NOMO-1 (cell line): ENCODE measurements at regions not wholly inside any gene's neighbourhood (a gene's known extent, or its start where the extent isn't known, plus 50 kb on each side); places are given as distances from the start of the nearest gene placed in this dataset.
"Not testable (repeated sequence)": the region's sequence is repeated elsewhere in the genome, so short reads cannot be mapped to it uniquely, and the experiment has no call there.

Experiments used
- DNase-seq, 2 experiments: peaks; one replicate each; lab custom pipeline; 2025; ENCODE audit not compliant: unreplicated experiment in 2 of 2; lab: John Stamatoyannopoulos, UW

DNA sequence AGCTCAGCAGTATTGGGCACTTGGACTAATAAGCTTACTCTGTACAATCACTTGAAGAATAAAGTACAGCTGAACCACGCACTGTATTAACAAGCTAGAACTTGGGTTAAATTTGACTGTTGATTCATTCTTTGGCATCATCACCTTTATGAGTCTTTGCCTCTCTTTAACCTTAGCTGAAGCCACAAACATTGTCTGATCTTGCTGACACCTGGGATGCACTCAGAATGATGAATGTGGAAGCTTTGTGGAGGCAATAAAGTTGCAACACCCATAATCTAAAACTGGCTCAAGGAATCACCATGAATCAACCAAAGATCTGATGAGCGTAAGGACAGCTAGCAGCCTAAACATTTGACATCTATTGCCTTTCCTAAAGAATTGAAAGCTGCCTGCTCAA lies 590.6 kb upstream of the SOX9 start:
- no peak for DNase-seq

DNA sequence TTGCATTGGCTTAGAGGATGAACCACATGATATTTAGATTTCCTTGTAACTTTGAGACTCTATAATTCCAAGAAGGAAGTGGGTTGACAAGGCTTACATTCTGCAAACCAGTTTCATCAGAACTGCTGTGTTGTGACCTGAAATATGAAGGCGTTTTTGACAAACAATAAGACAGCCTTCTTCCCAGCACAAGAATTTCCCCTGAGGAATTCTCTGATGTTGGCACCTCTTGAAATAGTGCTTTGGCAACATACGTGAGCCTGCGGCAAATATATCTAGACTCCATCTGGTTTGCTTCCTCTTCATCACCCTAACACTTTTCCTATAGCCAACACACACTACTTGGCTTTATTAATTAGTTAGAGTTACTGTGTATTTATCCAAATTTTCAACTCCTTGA lies 585.5 kb upstream of the SOX9 start:
- no peak for DNase-seq

DNA sequence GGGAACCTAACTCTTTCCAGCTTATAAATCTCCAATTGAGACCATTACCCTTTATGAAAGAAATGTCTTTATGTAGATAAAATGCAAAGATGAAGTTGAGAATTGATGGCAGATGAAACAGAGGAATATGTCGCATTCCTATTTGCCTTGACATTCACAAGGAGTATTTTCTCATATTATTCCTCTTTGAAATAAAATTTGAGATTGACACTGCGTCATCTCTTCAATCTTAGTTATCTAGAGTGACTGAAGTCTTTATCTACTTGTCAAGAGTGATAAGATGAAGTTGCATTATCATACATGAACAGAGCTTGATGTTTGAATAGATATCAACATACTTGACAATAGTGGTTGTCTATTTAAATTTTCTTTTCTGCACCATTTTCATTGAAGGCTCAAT lies 574.4 kb upstream of the SOX9 start:
- no peak for DNase-seq

DNA sequence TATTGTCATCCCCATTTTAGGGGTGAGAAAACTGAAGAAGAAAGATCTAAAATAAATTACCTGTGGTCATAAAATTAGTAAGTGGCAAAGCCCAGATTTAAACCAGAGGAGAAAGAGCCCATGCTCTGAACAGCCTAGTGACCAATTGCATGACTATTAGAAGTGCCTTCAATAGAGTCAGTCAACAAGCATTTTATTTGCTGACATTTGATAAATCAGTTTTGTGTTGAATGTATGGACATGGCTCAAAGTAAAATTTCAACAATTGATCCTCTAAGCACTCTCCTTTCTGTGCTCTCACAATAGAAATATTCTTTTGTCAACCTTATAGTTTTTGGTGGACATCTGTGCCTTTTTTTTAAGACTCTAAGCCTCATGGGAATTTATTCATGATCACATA lies 572.9 kb upstream of the SOX9 start:
- DNase-seq = no peak

DNA sequence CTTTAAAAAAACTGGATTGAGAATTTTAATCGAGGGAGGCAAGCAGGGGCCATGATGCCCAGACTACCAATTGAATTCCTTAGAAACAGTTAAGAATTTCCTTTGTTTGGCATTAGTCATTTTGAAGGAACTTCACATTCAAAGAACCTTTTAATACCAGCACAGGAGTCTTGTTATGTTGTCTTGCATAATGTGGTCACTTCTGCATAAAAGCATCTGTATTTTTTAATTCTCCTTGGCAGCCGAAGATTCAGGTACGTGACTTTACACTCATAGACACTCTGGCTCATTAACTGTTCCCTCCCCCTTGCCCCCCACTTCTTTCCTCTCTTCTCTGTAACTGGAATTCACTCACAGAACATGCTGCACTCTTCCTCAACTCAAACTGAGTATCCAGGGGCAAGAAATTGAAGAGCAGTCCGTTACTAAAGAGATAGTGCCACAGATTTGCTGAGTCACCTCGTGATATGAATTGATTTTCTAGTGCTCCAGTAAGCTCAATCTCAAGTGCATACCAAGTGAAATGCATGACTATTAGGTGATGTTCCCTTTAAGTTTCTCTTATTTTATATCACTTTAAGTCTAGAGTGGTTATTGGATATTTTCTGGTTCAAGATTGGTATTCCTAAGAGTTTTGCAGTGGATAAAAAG lies 572.2 kb upstream of the SOX9 start:
- no peak for DNase-seq

DNA sequence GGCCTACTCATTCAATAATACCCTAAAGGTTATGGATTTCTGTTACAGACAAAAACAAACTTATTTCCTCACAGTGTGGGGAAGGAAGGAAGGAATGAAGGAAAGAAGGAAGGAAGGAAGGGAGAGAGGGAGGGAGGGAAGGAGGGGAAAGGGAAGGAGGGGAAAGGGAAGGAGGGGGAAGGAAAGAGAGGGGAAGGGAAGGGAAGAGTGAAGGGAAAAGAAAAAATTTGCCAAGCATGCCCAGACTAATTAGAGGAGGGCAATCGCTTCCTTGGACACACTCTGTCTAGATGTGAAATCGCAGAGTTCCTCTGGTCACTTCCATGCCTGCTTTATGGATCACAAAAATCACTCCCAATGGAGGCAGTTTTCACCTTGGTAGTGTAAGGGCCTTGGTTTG lies 570.1 kb upstream of the SOX9 start:
- DNase-seq = no peak

DNA sequence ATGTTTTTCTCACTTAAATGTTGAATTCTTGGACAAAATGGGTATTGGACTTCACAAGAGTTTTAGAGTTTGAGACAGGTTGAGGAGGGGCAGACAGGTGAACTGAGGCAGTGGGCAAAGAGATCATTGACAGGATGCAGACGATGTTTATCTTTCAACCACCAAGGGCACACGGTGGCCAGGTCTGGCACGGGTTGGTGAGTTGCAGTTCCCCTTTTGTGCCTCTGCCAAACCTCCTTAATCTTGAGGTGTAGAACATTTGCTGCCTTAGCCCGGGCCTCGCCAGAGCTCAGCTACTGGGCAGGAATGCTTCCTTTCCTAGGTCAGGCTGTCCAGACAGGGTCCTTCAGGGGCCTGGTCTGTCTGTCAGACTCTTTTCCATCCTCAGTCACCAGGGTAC lies 567.4 kb upstream of the SOX9 start:
- DNase-seq = no peak

DNA sequence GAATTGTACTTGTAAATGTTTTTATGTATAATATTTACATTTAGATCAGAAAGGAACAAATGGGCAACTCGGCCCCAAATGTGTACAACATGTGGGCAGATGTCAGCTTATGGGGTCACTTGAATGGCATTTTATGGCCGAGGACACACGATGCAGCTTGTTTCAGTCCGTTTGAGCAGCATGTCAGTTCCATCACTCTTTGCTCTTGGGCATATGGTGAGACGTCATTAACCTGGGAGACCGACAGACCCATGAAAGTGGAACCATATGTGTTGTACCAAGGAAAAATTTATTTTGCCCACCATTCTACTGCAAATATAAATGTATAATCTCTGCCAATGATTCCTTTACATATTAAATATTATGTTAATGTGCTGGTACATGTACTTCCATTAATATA lies 561.9 kb upstream of the SOX9 start:
- DNase-seq = no peak

DNA sequence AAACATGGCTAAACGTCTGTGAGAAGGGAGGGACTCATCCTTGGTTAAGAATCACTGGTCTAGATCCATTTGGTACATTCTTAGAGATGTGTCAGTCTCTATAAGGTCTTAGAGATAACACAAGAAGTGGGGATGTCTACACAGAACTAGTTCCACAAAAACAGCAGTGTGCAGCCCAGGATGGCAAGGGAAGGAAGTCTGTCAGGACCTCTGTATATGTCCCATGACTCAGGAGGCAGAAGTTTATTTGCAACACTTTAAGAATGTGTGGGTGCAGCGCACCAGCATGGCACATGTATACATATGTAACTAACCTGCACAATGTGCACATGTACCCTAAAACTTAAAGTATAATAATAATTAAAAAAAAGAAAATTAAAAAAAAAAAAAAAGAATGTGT lies 548.5 kb upstream of the SOX9 start:
- no peak for DNase-seq

DNA sequence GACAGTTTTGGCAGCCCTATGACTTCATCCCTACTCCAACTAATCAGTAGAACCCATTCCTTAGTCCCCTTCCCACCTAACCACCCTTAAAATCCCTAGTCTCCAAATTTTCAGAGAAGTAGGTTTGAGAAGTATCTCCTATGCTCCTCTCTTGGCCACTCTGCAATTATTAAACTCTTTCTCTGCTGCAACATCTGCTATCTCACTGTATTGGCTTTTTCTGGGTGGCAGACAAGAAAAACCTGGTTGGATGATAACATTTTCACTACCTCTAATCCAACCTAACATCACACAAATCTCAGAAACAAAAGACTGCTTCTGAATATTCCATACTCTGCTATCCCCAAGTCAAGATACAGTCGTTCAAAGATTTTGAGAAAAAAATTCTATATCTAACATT lies 542.4 kb upstream of the SOX9 start:
- DNase-seq = no peak

DNA sequence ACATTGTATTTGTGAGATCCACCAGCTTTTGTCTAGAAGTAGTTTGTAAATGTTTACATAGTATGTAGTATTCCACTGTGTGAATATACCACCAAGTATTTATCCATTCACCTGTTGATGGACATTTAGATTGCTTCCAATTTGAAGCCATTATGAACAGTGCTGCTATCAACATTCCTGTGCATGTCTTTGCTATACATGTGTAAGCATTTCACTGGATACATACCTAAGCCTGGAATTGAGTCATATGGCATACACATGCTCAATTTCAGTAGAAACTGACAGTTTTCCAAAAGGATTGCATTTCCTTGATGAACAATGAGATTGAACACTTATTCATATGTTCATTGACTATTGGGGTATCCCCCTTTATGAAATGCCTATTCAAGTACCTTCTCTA lies 540.6 kb upstream of the SOX9 start:
- DNase-seq = no peak

DNA sequence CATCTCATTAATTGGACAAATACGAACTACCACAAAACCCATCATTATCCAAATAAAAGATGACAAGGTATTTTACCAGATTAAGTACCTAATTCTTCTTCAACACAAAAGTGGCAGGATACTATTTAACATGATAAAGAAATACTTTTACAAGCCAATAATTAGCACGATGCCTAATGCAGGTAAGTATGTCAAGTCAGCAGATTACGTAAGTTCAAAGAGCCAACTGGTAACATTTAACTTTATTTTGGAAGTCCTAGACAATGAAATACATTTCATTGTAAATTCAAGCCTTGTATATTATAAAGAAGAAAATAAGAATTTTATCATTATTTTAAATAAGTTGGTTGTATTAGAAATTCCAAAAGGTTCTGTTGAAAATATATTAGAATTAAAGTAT lies 535.3 kb upstream of the SOX9 start:
- no peak for DNase-seq

DNA sequence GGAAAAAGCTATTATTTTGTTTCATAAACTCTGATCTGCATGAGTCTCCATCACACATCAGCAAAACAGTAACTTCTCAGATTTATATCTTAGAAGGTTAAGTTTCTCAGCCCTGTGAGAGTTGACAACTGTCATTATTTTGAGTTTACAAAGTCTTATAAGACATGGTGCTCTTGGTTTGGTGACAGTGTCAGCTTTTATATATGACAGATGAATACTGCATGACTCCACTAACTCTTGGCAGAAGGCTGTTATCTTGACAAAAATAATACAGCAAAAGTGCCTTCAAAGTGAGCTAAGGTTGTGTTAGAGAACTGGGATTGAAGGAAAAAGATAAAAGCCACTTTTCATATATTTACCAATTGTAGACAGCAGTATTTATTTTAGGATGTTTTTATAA lies 528.4 kb upstream of the SOX9 start:
- DNase-seq = no peak

DNA sequence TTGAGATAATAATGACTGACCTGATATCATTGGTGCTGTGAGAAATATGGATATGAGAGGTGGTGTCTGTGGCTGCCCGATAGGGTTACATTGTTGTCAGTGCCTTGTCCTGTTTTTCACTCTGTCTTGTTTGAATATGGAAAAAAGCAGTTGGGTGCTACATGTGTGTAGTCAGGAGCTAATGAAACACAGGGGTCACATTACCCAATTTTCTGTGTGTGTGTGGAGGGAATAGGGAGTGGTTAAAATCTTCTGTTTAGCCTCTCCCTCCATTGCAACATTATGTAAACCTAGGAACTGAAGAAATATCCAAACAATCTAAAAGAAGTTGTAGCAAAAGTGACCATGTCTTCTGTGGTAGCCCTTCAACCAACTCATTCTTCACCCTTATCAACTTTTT lies 527.7 kb upstream of the SOX9 start:
- DNase-seq = no peak

DNA sequence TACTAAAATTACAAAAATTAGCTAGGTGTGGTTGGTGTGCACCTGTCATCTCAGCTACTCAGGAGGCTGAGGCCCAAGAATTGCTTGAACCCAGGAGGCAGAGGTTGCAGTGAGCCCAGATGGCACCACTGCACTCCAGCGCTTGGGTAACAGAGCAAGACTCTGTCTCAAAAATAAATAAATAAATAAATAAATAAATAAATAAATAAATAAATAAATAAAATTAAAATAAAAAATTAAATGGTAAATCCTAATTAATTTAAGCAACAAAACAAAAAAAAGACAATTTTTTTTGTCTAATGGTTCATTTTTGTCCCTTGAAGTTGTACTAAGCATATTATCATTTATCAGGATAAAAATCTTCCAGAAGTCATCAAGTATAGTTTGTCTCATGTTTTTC lies 521.2 kb upstream of the SOX9 start:
- DNase-seq = not testable (repeated sequence)

DNA sequence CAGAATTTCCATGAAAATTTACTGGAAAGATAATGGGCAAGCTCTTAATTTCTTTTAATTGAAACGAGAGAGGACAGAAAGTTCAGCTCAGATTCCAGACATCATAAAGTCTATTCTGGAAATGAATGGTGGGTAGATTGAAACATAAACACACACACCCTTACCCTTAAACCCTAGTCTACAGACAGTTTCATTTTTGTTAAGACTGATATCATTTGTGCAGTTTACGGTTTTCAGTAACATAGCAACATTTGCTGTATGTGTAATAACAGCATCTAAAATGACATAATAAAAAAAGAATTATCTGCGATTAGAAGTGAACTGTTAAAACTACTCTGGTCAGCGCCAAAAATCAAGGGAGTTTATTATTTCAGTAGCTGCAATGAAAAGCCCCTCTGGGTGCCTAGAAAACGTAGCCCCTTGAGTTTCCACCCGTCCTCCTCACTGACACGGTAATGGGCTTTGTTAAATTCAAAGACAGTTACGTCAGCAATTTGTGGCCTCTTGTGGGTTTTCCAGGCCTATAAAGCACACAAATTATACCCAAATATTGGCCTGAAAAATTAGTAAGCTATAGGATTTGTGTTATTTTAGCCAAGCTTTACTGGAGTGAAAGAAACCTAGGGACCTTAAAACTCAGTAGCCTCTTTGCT lies 520.6 kb upstream of the SOX9 start:
- no peak for DNase-seq

DNA sequence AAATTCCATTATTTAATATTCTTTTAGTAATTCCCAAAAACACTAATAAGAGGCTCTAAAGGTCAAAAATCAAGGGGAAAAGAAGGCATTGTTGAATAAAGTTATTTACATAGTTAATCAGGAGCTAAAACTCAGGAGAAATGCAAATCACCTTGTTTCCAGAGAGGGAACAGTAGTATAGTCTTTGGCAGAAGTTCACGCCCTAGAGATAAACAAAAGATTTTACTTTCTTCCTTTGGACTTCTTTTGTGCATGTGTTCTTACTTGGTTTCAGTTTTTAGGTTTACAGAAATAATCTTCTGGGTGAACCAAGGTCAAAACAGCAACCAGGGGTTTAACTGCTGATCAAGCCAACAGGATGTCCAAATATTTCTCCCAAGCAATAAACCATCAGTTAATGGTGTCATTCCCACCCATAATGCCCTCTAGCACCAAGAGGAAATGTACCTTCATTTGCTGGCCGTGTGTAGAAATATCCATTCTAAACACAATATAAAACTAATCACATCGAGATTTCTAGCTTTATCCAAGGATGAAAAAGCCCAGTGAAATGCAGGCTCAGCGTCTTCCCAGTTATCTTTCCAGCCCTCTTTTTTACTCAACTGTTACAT lies 518.8 kb upstream of the SOX9 start:
- DNase-seq = no peak

DNA sequence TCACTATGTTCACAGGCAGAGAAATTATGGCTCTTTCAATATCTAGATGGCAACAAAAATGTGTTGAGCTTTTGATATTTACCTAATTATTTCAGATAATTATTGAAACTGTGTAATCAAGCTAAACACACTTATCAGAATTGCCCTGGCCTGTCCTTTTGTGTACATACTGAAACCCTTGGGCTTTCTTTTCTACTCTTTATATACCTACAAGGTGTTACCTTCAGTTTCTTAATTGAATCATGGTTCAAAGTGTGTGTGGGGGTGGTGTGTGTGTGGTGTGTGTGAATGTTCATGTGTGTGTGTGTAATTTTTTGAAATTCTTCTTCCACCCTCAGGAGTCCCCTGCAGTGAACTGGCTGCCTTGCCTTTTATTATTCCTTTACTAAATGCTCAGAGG lies 506.8 kb upstream of the SOX9 start:
- DNase-seq = no peak

DNA sequence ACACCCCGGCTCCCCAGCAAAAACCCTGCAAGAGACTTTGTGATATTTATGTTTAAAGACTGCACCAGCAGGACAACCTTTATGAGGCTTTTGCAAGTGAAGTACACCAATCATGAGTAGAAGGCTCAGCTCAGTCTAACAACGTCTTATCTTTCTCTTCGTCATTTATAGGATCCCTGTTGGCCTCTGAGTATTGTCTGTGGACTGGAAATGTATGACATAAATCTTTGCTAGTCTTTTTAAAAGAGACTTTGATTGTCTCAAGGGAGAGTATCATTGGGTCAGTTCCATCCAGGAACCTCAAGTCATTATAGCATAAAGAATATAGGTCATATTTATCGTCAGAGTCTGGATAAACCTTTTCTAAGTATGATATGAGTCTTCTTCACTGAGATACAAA lies 505.0 kb upstream of the SOX9 start:
- no peak for DNase-seq

DNA sequence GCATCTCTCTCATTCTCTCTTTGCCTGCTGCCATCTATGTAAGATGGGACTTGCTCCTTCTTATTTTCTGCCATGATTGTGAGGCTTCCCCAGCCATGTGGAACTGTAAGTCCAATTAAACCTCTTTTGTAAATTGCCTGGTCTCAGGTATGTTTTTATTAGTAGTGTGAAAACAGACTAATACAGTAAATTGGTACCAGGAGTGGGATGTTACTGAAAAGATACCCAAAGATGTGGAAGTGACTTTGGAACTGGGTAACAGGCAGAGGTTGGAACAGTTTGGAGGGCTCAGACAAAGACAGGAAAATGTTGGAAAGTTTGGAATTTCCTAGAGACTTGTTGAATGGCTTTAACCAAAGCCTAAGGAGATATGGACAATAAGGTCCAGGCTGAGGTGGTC lies 503.1 kb upstream of the SOX9 start:
- DNase-seq = not testable (repeated sequence)

DNA sequence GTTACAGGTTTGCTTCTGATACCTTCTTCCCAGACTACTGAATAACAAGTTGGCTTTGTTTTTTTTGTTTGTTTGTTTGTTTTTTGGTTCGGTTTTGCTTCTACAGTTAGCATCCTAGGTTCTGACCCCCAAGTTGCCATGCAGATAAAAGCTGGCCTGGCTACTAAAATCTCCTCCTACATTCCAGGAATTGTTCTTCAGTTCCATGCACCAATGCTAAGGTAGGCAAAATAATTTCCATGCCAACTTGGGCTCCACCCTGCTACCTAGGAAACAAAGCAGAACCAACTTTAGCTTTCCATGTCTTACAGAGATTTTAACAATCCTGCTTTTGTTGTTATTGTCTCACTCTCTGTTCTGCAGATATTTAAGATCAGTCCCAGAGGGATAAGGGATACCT lies 495.5 kb upstream of the SOX9 start:
- DNase-seq = no peak

DNA sequence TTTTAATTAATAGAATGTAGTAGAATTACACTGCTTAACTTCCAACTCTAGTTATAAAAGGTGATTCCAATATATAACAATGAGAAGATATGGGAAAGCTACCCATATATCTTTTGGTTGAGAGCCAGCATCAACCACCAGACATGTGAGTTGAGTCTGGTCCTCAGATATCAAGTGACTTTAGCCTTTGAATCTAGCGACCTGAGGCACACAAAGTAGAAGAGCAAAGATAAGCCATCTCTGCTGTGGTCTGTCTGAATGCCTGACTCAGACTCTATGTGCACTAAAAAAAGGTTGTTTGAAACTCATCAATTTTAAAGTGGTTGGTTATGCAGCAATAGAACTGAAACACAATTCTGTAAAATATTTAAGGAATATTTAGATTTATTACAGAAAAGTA lies 492.5 kb upstream of the SOX9 start:
- DNase-seq = no peak

DNA sequence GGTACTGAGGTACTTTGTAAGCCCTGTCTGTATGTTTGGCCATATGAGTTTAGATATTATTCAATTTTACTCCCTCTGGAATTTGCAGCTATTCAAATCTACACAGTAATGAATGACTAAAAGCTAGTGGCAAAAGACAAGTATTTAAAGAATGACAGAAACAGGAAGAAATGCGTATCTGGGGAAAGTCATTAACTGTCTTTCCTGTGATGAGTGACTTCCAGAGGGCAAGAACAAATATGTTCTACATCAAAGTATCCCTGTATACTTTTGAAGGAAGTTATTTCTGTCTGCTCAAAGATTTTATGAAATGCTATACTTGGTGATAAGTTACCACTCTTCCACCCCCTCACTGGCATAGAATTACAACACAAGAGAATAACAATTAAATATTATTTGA lies 489.3 kb upstream of the SOX9 start:
- DNase-seq = no peak
